ENCODE measurements at regions not wholly inside any gene's neighbourhood (a gene's known extent, or its start where the extent isn't known, plus 50 kb on each side); places are given as distances from the start of the nearest gene placed in this dataset.

- TF ChIP-seq HIVEP1 (CRISPR knock-in tag; IDR thresholded peaks at IDR 0.05) (no peak), CHAMP1 (IDR thresholded peaks at IDR 0.05) (peak; percentile 69; the same call in 1 of the 2 replicates), FUS (optimal IDR thresholded peaks at IDR 0.05; ENCODE audit: low read depth, low read length) (no peak), EZH2 (IDR thresholded peaks at IDR 0.05; ENCODE audit: borderline replicate concordance, low read depth, low read length) (no peak), CBFA2T3 (IDR thresholded peaks at IDR 0.05) (peak; percentile 98), ETV1 (tag; conservative IDR thresholded peaks at IDR 0.05; ENCODE audit: low read depth) (peak; percentile 44), ZSCAN29 (IDR thresholded peaks at IDR 0.05) (no peak), HDAC1 (IDR thresholded peaks at IDR 0.05) (peak in 1 of 2 experiments; percentile 79; a peak in 2 of 4 replicates), ZBTB17 (CRISPR knock-in tag; IDR thresholded peaks at IDR 0.05) (peak; percentile 67), NFRKB (IDR thresholded peaks at IDR 0.05; ENCODE audit: low read depth) (0 out of 2 replicates have a peak, but pooled peaks have one; percentile 44), HDAC3 (IDR thresholded peaks at IDR 0.05; ENCODE audit: borderline replicate concordance, partially characterized antibody) (peak; percentile 75), MAZ (CRISPR knock-in tag; conservative IDR thresholded peaks at IDR 0.05 in 1 of 2, IDR thresholded peaks at IDR 0.05 in 1 of 2) (0 out of 4 replicates have a peak, but pooled peaks of 1 of the 2 experiments have one; percentile 49), NCOA1 (IDR thresholded peaks at IDR 0.05; ENCODE audit: low read depth) (peak; percentile 73), ZFX (CRISPR knock-in tag; IDR thresholded peaks at IDR 0.05) (peak; percentile 30; the same call in 1 of the 2 replicates), KLF16 (IDR thresholded peaks at IDR 0.05) (peak; percentile 88)
- TF ChIP-seq, protein P1, sequence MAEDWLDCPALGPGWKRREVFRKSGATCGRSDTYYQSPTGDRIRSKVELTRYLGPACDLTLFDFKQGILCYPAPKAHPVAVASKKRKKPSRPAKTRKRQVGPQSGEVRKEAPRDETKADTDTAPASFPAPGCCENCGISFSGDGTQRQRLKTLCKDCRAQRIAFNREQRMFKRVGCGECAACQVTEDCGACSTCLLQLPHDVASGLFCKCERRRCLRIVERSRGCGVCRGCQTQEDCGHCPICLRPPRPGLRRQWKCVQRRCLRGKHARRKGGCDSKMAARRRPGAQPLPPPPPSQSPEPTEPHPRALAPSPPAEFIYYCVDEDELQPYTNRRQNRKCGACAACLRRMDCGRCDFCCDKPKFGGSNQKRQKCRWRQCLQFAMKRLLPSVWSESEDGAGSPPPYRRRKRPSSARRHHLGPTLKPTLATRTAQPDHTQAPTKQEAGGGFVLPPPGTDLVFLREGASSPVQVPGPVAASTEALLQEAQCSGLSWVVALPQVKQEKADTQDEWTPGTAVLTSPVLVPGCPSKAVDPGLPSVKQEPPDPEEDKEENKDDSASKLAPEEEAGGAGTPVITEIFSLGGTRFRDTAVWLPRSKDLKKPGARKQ (CRISPR knock-in tag; IDR thresholded peaks at IDR 0.05), result no peak
- TF ChIP-seq, protein P2, sequence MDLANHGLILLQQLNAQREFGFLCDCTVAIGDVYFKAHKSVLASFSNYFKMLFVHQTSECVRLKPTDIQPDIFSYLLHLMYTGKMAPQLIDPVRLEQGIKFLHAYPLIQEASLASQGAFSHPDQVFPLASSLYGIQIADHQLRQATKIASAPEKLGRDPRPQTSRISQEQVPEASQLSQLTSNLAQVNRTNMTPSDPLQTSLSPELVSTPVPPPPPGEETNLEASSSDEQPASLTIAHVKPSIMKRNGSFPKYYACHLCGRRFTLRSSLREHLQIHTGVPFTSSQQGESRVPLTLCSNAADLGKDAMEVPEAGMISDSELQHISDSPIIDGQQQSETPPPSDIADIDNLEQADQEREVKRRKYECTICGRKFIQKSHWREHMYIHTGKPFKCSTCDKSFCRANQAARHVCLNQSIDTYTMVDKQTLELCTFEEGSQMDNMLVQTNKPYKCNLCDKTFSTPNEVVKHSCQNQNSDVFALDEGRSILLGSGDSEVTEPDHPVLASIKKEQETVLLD (IDR thresholded peaks at IDR 0.05), result peak; percentile 87
These were observed 128.6 kb upstream of the LRFN2 start (continued) for GRCh38 chr6:40715570-40716403.
